ENCODE measurements at regions not wholly inside any gene's neighbourhood (a gene's known extent, or its start where the extent isn't known, plus 50 kb on each side); places are given as distances from the start of the nearest gene placed in this dataset.

DNA sequence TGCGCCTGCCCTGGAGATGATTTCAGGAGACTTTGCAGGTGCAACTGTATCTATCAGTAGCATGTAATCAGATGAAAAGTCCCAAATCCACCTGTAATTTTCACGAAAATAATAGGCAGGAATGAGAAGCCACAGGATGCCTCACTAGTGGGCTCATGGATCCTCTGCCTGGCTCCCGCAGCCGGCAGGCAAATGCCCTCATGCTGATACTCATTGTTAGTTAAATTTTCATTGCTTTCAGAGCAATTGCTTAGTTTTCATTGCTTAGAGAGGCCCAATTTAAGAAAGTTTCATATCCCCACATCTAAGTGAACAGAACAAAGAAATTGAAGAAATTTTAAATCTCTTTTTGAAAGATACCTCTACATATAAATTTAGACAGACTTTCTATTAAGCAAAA lies 57.6 kb upstream of the CTDP1 start:
- DNase-seq: no peak
- ATAC-seq: no peak

DNA sequence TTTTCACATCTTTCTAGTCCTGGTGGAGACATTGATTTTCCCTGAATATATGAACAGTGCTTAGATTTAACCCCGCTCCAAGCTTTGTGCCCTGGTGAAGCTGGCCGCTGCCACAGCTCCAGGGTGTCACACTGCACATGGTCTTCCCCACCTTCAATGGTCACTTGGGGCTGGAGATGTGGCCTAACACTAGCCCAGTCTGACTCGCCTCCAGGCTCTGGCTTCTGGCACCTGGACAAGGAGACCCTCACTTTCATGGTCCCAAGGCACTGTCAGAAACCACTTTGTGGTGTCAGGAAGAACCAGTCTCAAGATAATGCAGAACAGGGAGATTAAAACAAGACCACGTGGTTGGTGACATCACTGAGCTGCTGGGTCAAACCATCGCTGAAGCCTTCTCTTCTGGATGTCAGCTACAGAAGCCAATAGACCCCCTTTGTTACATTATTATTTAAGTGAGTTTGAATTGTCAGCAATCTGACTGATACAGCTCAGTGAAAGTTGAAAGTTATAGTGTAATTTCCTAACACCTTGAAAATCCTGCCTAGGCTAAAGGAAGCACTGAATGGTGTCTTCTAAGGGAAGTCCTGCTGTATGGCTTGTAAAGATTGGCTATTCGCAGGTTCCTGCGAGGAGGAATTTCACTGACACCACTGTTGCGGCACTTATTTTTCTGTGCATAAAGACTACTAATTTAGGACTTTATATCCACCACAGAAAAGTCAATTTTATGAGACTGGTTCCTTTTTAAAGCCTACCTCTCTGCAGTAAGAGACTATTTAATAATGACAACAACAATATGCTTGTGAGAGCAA lies 55.0 kb upstream of the CTDP1 start:
- DNase-seq (no peak), ATAC-seq (no peak)
- intact Hi-C loops (cut with DNase I, micrococcal nuclease): no loop called here

More for the DNA sequence above, 57.6 kb upstream of the CTDP1 start:
- intact Hi-C loops (cut with DNase I, micrococcal nuclease): no loop called here

DNA sequence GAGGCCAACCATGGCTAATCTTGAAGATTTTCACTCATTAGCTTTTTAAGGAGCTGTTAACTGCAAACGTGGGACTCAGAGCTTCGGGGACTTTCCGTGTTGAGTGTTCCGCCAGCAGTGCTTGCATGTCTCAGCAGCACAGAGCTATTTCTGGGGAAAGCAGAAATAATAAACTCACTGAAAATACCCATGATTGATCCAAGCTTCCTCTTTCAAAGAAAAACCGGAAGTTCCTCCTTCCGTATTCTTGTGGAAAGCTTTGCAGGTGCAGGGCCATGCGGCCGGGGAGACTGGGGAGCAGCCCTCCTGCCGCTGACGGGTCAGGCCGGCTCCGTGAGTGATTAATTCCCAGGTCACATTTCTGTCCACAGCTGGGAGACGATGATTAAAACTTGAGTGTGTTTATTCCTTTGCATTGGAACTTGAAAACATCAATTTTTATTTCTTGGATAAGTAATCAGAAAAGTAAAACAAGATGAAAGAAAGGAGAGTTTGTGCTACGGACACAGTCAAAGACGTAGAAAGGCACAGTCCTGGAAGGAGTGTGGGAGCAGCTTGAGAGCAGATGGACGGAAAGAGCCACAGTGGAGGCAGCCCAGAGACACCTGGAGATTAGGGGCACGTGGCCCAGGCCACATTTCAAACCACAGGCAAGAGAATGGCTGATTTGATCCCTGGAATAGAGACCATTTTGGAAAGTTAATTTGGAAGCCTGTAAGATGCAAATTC lies 54.2 kb upstream of the CTDP1 start:
- ATAC-seq (peak; percentile 25), DNase-seq (no peak)
- intact Hi-C loops (cut with DNase I, micrococcal nuclease): no loop called here

DNA sequence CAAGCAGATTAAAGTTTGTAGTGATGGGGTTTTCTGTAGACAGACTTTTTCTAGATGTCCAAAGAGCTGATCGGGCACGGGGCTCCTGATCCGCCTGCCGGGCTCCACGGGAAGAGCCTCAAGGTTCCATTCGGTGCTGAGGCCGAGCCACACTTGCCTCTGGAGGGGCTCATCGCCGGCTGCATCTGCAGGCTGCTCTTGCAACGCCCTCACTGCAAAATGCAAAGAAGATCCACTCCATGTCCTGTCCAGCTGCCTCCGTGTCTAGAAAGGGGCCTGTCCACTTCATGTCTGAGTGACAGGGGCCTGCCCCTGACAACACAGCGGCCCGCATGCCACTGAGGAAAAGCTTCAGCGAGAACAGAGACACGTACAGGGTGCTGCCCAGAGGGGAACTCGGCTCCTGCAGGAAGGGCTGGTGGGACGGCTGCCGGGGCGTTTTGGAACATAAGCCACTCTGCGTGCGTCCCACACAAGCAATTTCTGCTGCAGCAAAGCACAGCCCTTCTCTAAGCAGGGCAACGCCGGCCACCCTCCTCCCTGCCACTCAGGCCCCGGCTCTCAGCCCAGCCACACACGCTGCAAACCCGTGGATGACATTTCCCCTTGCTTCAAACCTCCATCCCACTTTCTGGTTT lies 53.6 kb upstream of the CTDP1 start:
- intact Hi-C loops (cut with DNase I, micrococcal nuclease): no loop called here
- ATAC-seq: no peak
- no peak for DNase-seq

DNA sequence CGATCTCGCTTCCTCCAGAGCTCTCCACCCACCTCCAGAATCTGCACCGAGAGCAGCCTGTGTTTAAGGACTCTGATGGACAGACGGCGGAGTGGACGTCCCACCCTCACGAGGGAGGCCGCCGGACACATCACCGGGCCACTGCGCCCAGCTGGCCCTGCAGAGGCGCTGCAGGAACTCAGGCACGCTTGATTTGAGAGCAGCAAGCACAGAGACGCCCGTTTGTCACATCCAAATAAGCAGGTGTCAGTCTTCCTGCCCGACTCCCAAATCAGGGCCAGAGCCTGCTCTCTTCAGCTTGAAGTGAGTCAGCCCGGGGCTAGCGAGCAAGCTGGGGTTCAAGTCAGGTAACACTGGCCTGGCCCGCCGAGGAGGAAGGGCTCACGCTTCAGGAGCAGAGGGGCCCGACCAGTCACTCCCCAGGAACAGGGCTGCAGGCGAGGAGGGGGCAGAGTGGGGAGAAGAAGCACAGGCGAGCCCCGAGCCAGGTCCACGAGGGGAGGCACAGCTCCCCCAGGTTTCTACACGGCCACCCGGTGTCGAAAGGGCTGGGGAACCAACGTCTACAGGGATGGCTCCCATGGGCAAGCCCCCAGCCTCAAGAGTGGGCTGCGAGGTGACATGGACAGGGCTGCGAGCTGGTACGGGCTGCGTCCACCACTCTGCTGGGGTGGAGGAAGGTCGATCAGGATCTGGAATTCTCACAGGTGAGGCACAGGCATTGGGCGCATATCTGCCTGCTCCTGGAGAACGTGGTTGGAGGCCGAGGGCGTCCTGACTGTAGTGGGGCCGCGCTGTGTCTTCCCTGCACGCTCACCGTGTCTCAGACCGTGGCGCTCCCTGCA lies 52.5 kb upstream of the CTDP1 start:
- ATAC-seq (no peak), DNase-seq (no peak)
- intact Hi-C loops (cut with DNase I, micrococcal nuclease): no loop called here

DNA sequence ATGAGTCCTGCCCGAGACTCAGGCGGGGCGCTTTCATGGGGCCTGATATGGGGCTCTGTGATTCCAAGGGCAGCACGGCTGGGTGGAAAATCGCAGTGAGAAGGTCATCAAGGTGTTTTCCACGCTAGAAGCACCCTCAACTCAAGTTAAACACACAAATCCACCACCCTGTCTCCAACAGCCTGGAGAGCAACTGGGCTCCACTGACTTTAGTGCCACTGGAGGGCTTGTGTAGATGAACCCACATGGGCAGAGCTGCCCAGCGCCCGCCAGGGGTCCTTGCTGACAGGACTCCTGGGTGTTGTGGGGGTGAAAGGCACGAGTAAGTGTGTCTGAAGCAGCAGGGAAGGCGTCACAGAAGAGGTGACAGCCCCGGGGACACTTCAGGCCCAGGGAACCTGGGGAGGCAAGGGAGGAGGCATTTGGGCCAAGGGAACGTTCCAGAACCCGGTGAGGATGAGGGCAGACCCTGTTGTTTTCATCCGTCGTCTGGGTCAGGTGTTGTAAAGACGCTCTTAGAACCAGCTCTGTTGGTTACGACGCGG lies 51.8 kb upstream of the CTDP1 start:
- no peak for ATAC-seq
- intact Hi-C loops (cut with DNase I, micrococcal nuclease): no loop called here
- DNase-seq: no peak

DNA sequence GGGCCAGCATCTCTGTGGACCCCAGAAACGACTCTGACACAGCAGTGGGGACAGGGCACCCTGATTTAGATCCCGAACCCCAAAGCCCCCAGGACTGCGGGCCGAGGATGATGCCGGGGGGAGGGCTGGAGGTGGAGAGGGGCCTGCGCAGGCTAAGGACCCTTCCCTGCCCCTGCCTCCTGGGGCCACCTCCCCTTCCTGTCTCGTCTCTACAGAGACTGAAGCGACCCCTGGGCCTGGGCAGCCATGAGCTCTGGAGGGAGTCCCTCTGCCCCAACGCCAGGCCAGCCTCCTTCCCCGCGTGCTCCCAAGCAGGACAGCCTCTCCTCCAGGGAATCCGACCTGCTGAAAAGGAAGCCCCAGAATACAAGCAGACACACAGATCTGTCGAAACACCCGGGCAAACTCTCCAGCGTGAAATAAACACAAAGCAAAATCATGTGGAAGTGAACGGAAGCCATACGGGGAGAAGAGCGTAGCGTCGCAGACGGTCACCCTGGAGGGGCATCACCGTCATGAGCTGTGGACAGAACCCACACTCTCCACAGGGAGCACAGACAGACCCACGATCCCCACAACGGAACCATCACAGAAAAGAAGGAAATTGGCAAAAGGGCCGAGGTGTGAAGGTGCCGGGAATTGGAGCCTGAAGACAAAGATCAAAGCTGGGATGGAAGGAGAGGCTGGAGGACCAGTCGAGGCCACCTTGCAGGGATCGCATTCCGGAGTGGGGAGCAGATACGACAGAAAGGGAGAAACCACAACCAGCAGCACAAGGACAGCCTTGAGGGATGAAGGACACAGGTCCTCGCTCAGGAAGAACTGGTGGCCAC lies 51.0 kb upstream of the CTDP1 start:
- DNase-seq (no peak), ATAC-seq (no peak)
- intact Hi-C loops (cut with DNase I, micrococcal nuclease): no loop called here

DNA sequence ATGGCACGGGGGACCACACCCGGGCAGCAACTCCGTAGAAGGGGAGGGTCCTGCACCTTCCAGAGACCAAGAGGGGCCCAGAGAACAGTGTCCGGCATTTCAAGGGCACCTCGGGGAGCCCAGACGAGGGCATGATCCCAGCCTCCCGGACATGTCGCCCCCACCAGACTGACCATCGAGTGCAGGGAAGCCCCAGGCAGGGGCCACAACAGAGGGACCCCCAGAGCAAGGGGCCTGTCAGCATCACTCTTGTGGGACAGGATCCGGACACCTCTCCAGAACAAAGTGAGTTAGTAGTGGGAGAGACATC lies 50.4 kb upstream of the CTDP1 start:
- intact Hi-C loops (cut with DNase I, micrococcal nuclease): no loop called here
- DNase-seq: no peak
- ATAC-seq: no peak

DNA sequence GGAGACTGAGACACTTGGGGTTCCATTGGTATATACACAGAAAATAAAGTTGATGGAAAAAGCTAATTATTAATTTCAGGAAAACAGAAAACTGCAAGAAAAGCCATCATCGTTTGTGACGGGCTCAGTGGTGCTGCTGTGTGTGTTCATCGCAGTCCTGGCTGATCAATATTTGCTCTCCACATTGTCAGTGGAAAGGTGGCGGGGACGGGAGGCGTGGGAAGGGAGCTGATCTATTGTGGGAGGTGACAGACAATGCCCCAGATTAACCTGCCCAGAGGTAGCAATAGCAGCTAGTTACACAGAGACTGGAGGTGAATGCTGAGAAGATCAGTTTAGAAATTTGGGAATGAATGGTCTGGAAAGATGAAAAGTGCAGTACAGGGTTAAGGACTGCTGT lies 50.0 kb upstream of the CTDP1 start:
- no peak for DNase-seq
- intact Hi-C loops (cut with DNase I, micrococcal nuclease): no loop called here
- ATAC-seq: no peak
